T-helper 17 cell (primary cell): ENCODE measurements at regions not wholly inside any gene's neighbourhood (a gene's known extent, or its start where the extent isn't known, plus 50 kb on each side); places are given as distances from the start of the nearest gene placed in this dataset.

Source experiments
- ATAC-seq: fragments of 150-1000 bp; cut with Tn5 transposase; 2 replicates; pipeline ENCODE4 v1.10.0; 2021; ENCODE audit warnings: mild to moderate bottlenecking, moderate library complexity
- DNase-seq, 3 donors: peaks; one replicate each; pipeline versions ENCODE4 v3.0.0 to v3.0.0-alpha.2; 2020 to 2021
- H3K9me3 ChIP-seq: one replicate; pipeline ENCODE4 v1.7.0; 2013; ENCODE audit warnings: low read length, mild to moderate bottlenecking; ENCODE audit not compliant: control insufficient read depth, poor library complexity, severe bottlenecking
- H3K27ac Mint-ChIP-seq: one replicate; pipeline ENCODE4 v1.8.0; 2022; ENCODE audit warnings: mild to moderate bottlenecking, moderate library complexity, mixed read lengths
- H3K27me3 Mint-ChIP-seq: one replicate; pipeline ENCODE4 v1.8.0; 2022; ENCODE audit warnings: mixed read lengths
- H3K36me3 Mint-ChIP-seq: one replicate; pipeline ENCODE4 v1.8.0; 2022; ENCODE audit warnings: low read depth, mixed read lengths
- H3K4me1 Mint-ChIP-seq: one replicate; pipeline ENCODE4 v1.8.0; 2022; ENCODE audit warnings: mild to moderate bottlenecking, mixed read lengths
- H3K4me3 Mint-ChIP-seq: one replicate; pipeline ENCODE4 v1.8.0; 2022; ENCODE audit warnings: mild to moderate bottlenecking, moderate library complexity, mixed read lengths

DNA sequence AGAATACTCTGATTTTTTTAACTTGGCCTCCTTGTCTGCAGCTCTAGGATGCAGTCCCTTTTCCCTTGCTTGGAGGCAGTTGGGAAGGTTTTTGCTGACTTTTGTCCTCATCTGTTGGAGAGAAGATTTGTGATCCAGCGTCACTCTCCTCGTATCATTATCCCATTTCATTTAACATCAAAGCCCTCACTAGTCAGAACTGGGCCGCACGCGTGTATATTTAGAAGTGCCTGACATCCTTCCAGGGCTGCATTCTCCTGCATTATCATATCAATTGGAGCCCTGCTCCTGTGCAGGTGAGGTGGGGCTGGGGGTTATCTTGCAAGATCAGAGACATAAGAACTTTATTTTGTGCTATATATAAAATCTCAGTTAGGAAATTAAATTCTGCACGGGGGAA is 435.1 kb upstream of the HS6ST1 start:
- Mint-ChIP-seq H3K4me1 (peaks cover 17% of the 10 kb centered on the region), H3K4me3 (no peak overlapping the region), H3K27ac (peak overlapping the region; percentile 41), H3K36me3 (peaks cover 5% of the 10 kb centered on the region), H3K27me3 (peaks cover 43% of the 10 kb centered on the region)
- no peak for DNase-seq
- no peaks in the 10 kb centered on the region for H3K9me3 ChIP-seq
- no peak for ATAC-seq

DNA sequence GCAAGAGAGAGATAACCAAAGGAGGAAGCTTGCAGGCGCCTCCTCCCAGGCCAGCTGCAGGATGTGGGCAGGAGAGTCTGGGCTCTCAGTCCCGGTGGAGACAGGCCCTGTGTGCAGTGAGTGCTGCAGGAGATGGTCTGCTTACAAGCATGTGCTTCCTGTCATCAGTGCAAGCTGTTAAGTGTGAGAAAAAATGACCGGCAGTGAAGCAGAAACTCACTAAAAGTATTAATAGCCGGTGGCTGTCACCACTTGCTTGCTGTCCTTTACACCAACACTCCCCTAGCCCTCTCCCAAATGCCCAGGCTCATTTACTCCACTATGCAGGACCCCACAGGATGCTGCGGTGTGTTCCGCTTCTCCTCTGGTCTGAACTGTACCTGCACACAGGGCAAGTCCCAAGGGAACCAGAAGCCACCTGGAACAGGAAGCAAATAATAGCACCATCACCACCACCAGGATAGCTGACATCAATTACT is 435.6 kb upstream of the HS6ST1 start:
- DNase-seq = no peak
- H3K27me3 Mint-ChIP-seq = peaks cover 43% of the 10 kb centered on the region
- ATAC-seq = peak; percentile 44
- H3K9me3 ChIP-seq = no peaks in the 10 kb centered on the region
- no peak overlapping the region for H3K4me3 Mint-ChIP-seq
- H3K27ac Mint-ChIP-seq = peak overlapping the region; percentile 41
- H3K4me1 Mint-ChIP-seq = peaks cover 17% of the 10 kb centered on the region
- H3K36me3 Mint-ChIP-seq = peaks cover 5% of the 10 kb centered on the region

- DNase-seq (no peak), ATAC-seq (no peak)
- no peaks in the 10 kb centered on the region for H3K9me3 ChIP-seq
- peaks cover 5% of the 10 kb centered on the region for H3K36me3 Mint-ChIP-seq
- H3K27ac Mint-ChIP-seq = no peak overlapping the region
- H3K4me3 Mint-ChIP-seq = no peak overlapping the region
- H3K27me3 Mint-ChIP-seq = peaks cover 43% of the 10 kb centered on the region
- peaks cover 14% of the 10 kb centered on the region for H3K4me1 Mint-ChIP-seq
Measured at GRCh38 chr2:128755695-128756364, 437.2 kb upstream of the HS6ST1 start.

- no peak overlapping the region for H3K27ac Mint-ChIP-seq
- H3K4me3 Mint-ChIP-seq = no peak overlapping the region
- peaks cover 5% of the 10 kb centered on the region for H3K36me3 Mint-ChIP-seq
- H3K27me3 Mint-ChIP-seq = peaks cover 43% of the 10 kb centered on the region
- DNase-seq (no peak), ATAC-seq (no peak)
- peaks cover 14% of the 10 kb centered on the region for H3K4me1 Mint-ChIP-seq
- no peaks in the 10 kb centered on the region for H3K9me3 ChIP-seq
Measured at GRCh38 chr2:128756365-128756717, 437.7 kb upstream of the HS6ST1 start.

- no peak overlapping the region for H3K27ac Mint-ChIP-seq
- no peaks in the 10 kb centered on the region for H3K36me3 Mint-ChIP-seq
- ATAC-seq (no peak), DNase-seq (no peak)
- no peak overlapping the region for H3K4me3 Mint-ChIP-seq
- no peaks in the 10 kb centered on the region for H3K27me3 Mint-ChIP-seq
- no peaks in the 10 kb centered on the region for H3K4me1 Mint-ChIP-seq
- H3K9me3 ChIP-seq = no peaks in the 10 kb centered on the region
Measured at GRCh38 chr2:128765811-128766210, 447.1 kb upstream of the HS6ST1 start.

GRCh38 chr2:128768041-128768440 is 449.4 kb upstream of the HS6ST1 start:
- Mint-ChIP-seq H3K27ac (no peak overlapping the region), H3K36me3 (no peaks in the 10 kb centered on the region), H3K4me1 (no peaks in the 10 kb centered on the region), H3K27me3 (no peaks in the 10 kb centered on the region), H3K4me3 (no peak overlapping the region)
- no peak for ATAC-seq
- DNase-seq = no peak
- H3K9me3 ChIP-seq = no peaks in the 10 kb centered on the region

GRCh38 chr2:128769457-128770142 is 450.9 kb upstream of the HS6ST1 start:
- ATAC-seq = no peak
- no peak overlapping the region for H3K4me3 Mint-ChIP-seq

DNA sequence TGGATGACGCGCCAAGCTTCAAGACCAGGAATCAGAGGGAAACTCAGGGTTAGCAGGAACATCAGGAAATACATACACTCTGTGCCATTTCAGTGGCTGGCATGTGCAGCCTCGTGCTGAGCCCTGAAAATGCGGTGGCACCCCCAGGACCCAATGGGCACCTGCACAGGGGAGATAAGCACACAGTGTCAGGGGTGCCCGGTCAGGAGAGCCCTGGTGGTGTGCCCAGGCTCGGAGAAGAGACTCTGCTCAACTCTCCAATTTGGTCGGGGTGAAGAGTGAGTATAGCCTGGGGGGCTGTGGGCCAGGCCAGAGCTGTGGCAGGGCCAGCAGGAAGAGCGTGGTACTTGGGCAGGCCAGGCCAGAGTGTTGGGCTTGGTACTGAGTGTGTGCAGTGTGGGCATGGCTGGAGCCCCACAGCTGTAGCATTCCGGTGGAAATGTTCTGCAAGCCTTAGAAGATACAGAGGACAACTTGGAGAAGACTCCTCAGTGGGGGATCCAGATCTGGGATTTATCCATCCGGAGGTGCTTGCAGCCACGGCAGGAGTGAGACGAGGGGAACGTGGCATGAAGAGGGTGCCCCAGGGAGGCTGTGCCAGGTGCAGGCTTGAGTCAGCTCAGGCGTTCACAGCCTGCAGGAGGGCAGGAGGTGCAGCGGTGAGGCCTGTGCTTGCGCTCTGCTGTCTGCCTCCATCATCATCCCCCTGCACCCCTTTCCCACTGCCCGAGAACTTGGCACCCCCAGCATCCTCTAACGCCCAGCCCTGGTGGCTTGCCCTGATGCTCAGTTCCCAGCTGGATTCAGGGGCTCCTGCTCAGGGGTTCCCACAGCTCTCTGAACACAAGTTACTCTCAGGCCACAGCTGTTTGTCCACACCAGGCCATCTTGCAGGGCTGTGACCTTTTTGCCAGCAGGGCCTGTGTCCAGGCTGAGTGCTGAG is 451.7 kb upstream of the HS6ST1 start:
- Mint-ChIP-seq H3K27me3 (peaks cover 6% of the 10 kb centered on the region), H3K4me1 (no peaks in the 10 kb centered on the region), H3K27ac (no peak overlapping the region), H3K4me3 (no peak overlapping the region), H3K36me3 (no peaks in the 10 kb centered on the region)
- DNase-seq (no peak), ATAC-seq (no peak)
- H3K9me3 ChIP-seq = no peaks in the 10 kb centered on the region

More at GRCh38 chr2:128769457-128770142, 450.9 kb upstream of the HS6ST1 start:
- Mint-ChIP-seq H3K27me3 (peaks cover 6% of the 10 kb centered on the region), H3K27ac (no peak overlapping the region), H3K36me3 (no peaks in the 10 kb centered on the region), H3K4me1 (no peaks in the 10 kb centered on the region)
- no peak for DNase-seq
- no peaks in the 10 kb centered on the region for H3K9me3 ChIP-seq

GRCh38 chr2:128771401-128771800 is 452.7 kb upstream of the HS6ST1 start:
- no peaks in the 10 kb centered on the region for H3K4me1 Mint-ChIP-seq
- ATAC-seq = no peak

DNA sequence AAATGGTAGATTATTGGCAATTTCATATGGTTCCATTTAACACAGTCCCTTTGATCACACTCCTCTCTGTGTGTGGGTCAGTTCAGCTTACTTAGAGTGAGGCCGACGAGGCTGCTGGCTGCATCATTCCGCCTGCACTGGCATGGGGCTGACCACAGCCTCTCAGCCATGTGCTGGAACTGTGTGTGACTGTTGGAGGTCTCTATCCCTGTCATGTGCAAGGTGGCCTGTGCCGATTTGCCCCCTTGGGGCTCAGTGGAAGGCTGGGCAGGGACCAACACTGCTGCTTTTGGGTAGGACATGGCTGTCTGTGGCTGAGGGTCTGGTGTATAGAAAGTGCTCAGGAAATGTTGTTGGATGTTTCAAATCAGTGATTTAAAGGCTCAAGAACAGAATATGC is 454.0 kb upstream of the HS6ST1 start:
- Mint-ChIP-seq H3K4me1 (no peaks in the 10 kb centered on the region), H3K27me3 (peaks cover 13% of the 10 kb centered on the region), H3K36me3 (no peaks in the 10 kb centered on the region), H3K27ac (no peak overlapping the region), H3K4me3 (no peak overlapping the region)
- ATAC-seq = no peak
- no peak for DNase-seq
- H3K9me3 ChIP-seq = no peaks in the 10 kb centered on the region

More at GRCh38 chr2:128771401-128771800, 452.7 kb upstream of the HS6ST1 start:
- Mint-ChIP-seq H3K27me3 (peaks cover 7% of the 10 kb centered on the region), H3K4me3 (no peak overlapping the region), H3K36me3 (no peaks in the 10 kb centered on the region), H3K27ac (no peak overlapping the region)
- H3K9me3 ChIP-seq = no peaks in the 10 kb centered on the region
- no peak for DNase-seq

DNA sequence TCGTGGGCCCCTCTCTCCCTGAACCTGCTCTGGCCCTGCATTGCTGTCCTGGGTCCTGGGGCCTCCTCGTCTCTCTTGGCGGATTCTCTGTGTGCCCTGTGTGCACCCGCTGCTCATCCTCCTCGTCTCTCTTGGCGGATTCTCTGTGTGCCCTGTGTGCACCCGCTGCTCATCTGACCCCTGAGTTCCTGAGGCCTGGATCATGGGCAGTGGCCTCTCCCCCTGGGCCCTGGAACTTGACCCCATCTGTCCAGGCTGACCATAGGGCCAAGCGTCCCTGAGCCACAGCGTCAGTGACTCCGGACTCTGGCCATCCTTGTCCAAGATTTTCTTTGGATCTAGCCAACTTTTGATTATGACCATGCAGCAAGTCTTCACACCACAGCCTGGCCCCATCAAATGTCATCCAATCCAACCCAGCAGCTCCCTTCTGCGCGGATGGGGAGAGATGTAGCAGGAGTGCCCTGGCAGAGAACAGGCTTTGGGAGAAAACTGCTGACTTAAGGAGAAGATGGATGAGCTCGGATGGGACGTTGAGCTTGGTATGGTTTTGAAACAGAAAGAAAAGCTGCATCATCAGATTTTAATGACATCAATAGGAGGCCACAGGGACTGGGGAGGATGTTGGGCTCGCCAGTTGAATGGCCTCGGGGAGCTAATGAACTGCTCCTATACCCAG is 455.1 kb upstream of the HS6ST1 start:
- no peaks in the 10 kb centered on the region for H3K4me1 Mint-ChIP-seq
- H3K36me3 Mint-ChIP-seq = no peaks in the 10 kb centered on the region
- H3K4me3 Mint-ChIP-seq = no peak overlapping the region
- ATAC-seq = no peak
- H3K27me3 Mint-ChIP-seq = peaks cover 13% of the 10 kb centered on the region
- DNase-seq = no peak
- H3K27ac Mint-ChIP-seq = no peak overlapping the region
- H3K9me3 ChIP-seq = no peaks in the 10 kb centered on the region

- H3K27me3 Mint-ChIP-seq = peaks cover 13% of the 10 kb centered on the region
- no peak overlapping the region for H3K4me3 Mint-ChIP-seq
- ATAC-seq (no peak), DNase-seq (no peak)
- H3K36me3 Mint-ChIP-seq = no peaks in the 10 kb centered on the region
- H3K4me1 Mint-ChIP-seq = no peaks in the 10 kb centered on the region
- no peaks in the 10 kb centered on the region for H3K9me3 ChIP-seq
- no peak overlapping the region for H3K27ac Mint-ChIP-seq
Measured at GRCh38 chr2:128774320-128775216, 455.9 kb upstream of the HS6ST1 start.
